Natural killer cell treated with Interleukin-12 subunit alpha and Interleukin-12 subunit beta and Interleukin-15 and Interleukin-18, amount 100 ng/mL, for 72 hours (primary cell): ENCODE measurements at regions not wholly inside any gene's neighbourhood (a gene's known extent, or its start where the extent isn't known, plus 50 kb on each side); places are given as distances from the start of the nearest gene placed in this dataset.

Source experiments
- ATAC-seq, 2 donors: fragments of 150-1000 bp; cut with Tn5 transposase in 1 of 2; sonication (Bioruptor Pico), chemical (Tn5 transposase) in 1 of 2; 2 replicates each; pipeline ENCODE4 v1.10.0; 2021
- DNase-seq: peaks from one replicate; pipeline ENCODE4 v3.0.0; 2022; ENCODE audit warnings: low spot score
- H3K27ac Mint-ChIP-seq, 2 donors: 1 replicate in 1 of 2; 2 replicates in 1 of 2; pipeline ENCODE4 v1.8.0; 2022; ENCODE audit warnings: mixed read lengths in 2 of 2, mild to moderate bottlenecking in 1 of 2, moderate library complexity in 1 of 2
- H3K27me3 Mint-ChIP-seq, 2 donors: 1 replicate in 1 of 2; 2 replicates in 1 of 2; pipeline ENCODE4 v1.8.0; 2022; ENCODE audit warnings: mixed read lengths in 2 of 2
- H3K36me3 Mint-ChIP-seq: one replicate; pipeline ENCODE4 v1.8.0; 2022; ENCODE audit warnings: mixed read lengths
- H3K4me1 Mint-ChIP-seq, 2 donors: 1 replicate in 1 of 2; 2 replicates in 1 of 2; pipeline ENCODE4 v1.8.0; 2022; ENCODE audit warnings: low read depth in 2 of 2, mixed read lengths in 2 of 2, mild to moderate bottlenecking in 1 of 2
- H3K4me3 Mint-ChIP-seq: one replicate; pipeline ENCODE4 v1.8.0; 2022; ENCODE audit warnings: mixed read lengths
- H3K9me3 Mint-ChIP-seq: 2 replicates; pipeline ENCODE4 v1.8.0; 2022; ENCODE audit warnings: mixed read lengths

- H3K9me3 Mint-ChIP-seq, result no peaks in the 10 kb centered on the region
- H3K4me1 Mint-ChIP-seq, result no peaks in the 10 kb centered on the region
- no peak overlapping the region for H3K27ac Mint-ChIP-seq
Measured at GRCh38 chr5:3287516-3287915, 308.1 kb upstream of the IRX1 start.

DNA sequence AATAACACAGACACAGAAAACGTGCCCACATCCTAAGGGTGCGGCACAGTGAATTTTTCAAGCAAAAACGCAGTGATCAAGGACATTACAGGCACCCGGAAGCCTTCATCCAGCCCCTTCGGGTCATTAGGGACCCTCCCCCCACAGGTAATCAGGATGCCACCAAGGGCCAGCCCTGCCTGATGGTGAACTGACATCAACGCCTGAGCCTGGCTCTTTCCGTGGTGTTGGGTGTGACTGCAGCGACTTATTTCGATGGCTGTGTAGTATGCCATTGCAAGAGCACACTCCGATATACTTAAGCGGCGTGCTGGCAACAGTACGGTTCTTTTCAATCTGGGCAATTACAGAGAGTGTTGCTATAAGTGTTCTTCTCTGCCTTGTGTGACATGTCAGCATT lies 310.0 kb upstream of the IRX1 start:
- DNase-seq, result no peak
- Mint-ChIP-seq H3K27ac (no peak overlapping the region), H3K27me3 (no peaks in the 10 kb centered on the region), H3K4me3 (no peak overlapping the region), H3K9me3 (no peaks in the 10 kb centered on the region), H3K4me1 (no peaks in the 10 kb centered on the region), H3K36me3 (no peaks in the 10 kb centered on the region)
- ATAC-seq, result no peak

More at GRCh38 chr5:3287516-3287915, 308.1 kb upstream of the IRX1 start:
- Mint-ChIP-seq H3K27me3 (no peaks in the 10 kb centered on the region), H3K36me3 (no peaks in the 10 kb centered on the region), H3K4me3 (no peak overlapping the region)
- DNase-seq (no peak), ATAC-seq (peak in 1 of 2 donors; percentile 40)

- Mint-ChIP-seq H3K9me3 (no peaks in the 10 kb centered on the region), H3K36me3 (no peaks in the 10 kb centered on the region), H3K27me3 (no peaks in the 10 kb centered on the region), H3K27ac (no peak overlapping the region), H3K4me1 (no peaks in the 10 kb centered on the region), H3K4me3 (no peak overlapping the region)
- DNase-seq (no peak), ATAC-seq (no peak)
Measured at GRCh38 chr5:3284506-3284905, 311.1 kb upstream of the IRX1 start.

DNA sequence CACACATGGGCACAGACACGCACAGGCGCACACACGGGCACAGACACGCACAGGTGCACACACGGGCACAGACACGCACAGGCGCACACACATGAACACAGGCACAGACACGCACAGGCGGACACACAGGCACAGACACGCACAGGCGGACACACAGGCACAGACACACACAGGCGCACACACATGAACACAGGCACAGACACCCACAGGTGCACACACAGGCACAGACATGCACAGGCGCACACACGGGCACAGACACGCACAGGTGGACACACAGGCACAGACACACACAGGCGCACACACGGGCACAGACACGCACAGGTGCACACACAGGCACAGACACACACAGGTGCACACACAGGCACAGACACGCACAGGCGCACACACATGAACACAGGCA lies 312.8 kb upstream of the IRX1 start:
- no peak for ATAC-seq
- no peak for DNase-seq
- H3K27ac Mint-ChIP-seq, result no peak overlapping the region
- no peak overlapping the region for H3K4me3 Mint-ChIP-seq
- H3K9me3 Mint-ChIP-seq, result no peaks in the 10 kb centered on the region
- no peaks in the 10 kb centered on the region for H3K4me1 Mint-ChIP-seq
- no peaks in the 10 kb centered on the region for H3K36me3 Mint-ChIP-seq
- H3K27me3 Mint-ChIP-seq, result no peaks in the 10 kb centered on the region

DNA sequence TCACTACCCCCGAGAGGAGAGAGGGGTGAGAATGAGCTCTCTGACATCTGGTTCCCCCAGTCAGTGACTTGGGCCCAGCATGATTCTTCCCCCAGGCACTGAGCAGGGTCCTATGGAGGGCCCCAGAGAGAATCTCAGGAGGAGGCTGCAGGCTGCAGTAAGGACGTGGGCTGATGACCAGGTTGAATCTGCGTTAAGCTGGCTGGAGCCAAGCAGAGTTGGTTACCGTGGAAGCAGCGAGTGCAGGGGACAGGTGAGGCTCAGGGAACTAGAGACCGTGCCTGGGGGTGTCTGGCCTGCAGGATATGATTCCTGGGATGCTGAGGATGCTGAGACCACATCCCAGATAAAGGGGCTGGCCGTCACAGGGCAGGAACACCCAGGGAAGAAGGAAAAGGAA lies 314.3 kb upstream of the IRX1 start:
- no peaks in the 10 kb centered on the region for H3K4me1 Mint-ChIP-seq
- ATAC-seq, result no peak

DNA sequence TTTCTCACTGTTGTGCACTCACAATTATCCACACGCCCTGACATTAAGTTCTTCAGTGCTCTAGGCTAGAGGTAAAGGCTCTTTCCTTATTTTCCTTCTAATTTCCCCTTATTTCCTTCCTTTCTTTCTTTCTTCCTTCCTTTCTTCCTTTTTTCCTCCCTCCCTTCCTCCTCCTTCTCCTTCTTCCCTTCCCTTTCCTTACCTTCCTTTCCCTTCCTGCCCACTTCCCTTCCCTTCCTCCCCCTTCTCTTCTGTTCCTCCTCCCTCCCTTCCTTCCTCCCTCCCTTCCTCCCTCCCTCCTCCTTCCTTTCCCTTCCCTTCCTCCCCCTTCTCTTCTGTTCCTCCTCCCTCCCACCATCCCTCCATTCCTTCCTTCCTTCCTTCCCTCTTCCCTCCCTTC lies 317.0 kb upstream of the IRX1 start:
- no peaks in the 10 kb centered on the region for H3K36me3 Mint-ChIP-seq
- no peak for ATAC-seq
- H3K9me3 Mint-ChIP-seq, result peaks cover 7% of the 10 kb centered on the region

More for the DNA sequence above, 314.3 kb upstream of the IRX1 start:
- H3K27ac Mint-ChIP-seq, result no peak overlapping the region
- H3K36me3 Mint-ChIP-seq, result no peaks in the 10 kb centered on the region
- no peaks in the 10 kb centered on the region for H3K9me3 Mint-ChIP-seq
- DNase-seq, result no peak
- no peaks in the 10 kb centered on the region for H3K27me3 Mint-ChIP-seq
- H3K4me3 Mint-ChIP-seq, result no peak overlapping the region

DNA sequence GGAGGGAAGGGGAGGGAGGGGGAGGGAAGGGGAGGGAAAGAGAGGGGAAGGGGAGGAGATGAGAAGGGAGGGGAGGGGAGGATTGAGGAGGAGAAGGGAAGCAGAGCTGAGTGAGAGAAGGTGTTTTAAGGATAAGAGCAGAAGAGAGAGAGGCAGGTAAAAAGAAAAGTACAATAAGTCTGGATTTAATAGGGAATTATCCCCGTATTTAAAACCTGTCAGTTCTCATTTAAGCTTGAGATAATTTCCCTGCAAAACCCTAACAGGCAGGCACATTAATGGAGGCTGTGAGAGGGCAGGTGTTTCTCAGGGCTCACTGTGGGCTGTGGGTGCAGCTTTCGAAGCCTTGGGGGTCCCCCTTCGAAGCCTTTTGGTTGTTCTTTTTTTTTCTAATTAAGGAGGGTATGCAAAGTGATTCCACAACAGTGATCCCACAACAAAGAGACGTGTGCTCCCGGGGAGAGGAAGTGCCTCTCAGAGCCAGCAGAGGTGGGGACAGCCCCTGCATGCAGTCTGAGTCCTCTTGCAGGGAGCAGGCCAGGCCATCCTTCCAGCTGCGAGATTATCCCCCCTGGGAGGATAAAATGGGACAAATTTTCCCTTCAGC lies 317.9 kb upstream of the IRX1 start:
- Mint-ChIP-seq H3K4me3 (no peak overlapping the region), H3K36me3 (no peaks in the 10 kb centered on the region), H3K9me3 (peaks cover 7% of the 10 kb centered on the region), H3K27me3 (no peaks in the 10 kb centered on the region), H3K27ac (no peak overlapping the region), H3K4me1 (no peaks in the 10 kb centered on the region)
- ATAC-seq, result no peak
- no peak for DNase-seq

More for the DNA sequence above, 317.0 kb upstream of the IRX1 start:
- H3K4me3 Mint-ChIP-seq, result no peak overlapping the region
- no peaks in the 10 kb centered on the region for H3K27me3 Mint-ChIP-seq
- DNase-seq, result no peak
- H3K4me1 Mint-ChIP-seq, result no peaks in the 10 kb centered on the region
- H3K27ac Mint-ChIP-seq, result no peak overlapping the region

GRCh38 chr5:3276896-3277295 lies 318.7 kb upstream of the IRX1 start:
- no peak for ATAC-seq
- H3K36me3 Mint-ChIP-seq, result no peaks in the 10 kb centered on the region
- no peak for DNase-seq
- H3K4me3 Mint-ChIP-seq, result no peak overlapping the region
- peaks cover 7% of the 10 kb centered on the region for H3K9me3 Mint-ChIP-seq
- no peaks in the 10 kb centered on the region for H3K4me1 Mint-ChIP-seq
- H3K27ac Mint-ChIP-seq, result no peak overlapping the region
- no peaks in the 10 kb centered on the region for H3K27me3 Mint-ChIP-seq

GRCh38 chr5:3269395-3270169 lies 326.1 kb upstream of the IRX1 start:
- no peaks in the 10 kb centered on the region for H3K27me3 Mint-ChIP-seq
- H3K36me3 Mint-ChIP-seq, result no peaks in the 10 kb centered on the region
- H3K4me3 Mint-ChIP-seq, result no peak overlapping the region

GRCh38 chr5:3268760-3269330 lies 326.8 kb upstream of the IRX1 start:
- Mint-ChIP-seq H3K27me3 (no peaks in the 10 kb centered on the region), H3K4me1 (no peaks in the 10 kb centered on the region), H3K27ac (no peak overlapping the region), H3K4me3 (no peak overlapping the region), H3K9me3 (peaks cover 1% of the 10 kb centered on the region), H3K36me3 (no peaks in the 10 kb centered on the region)
- ATAC-seq (no peak), DNase-seq (no peak)

More at GRCh38 chr5:3269395-3270169, 326.1 kb upstream of the IRX1 start:
- Mint-ChIP-seq H3K27ac (no peak overlapping the region), H3K4me1 (no peaks in the 10 kb centered on the region), H3K9me3 (peaks cover 7% of the 10 kb centered on the region)
- ATAC-seq, result no peak
- DNase-seq, result no peak

DNA sequence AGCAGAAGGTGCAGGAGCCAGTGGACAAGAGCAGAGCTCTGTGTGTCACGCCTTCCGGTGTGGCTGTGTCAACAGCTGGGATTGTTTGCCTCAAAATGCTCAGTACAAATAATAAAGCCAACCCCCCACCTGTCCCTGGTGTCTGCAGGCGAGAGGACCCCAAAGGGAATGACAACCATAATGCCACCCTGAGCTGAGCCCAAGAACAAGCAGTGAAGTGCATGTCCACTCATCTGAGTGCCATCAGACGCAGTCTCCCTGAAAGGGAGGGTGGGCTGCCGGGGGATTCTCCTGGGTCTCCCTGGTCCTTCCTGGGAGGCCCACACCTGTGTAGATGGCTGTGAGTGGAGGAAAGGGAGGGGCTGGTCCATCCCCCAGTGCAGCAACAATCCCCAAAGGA lies 328.8 kb upstream of the IRX1 start:
- DNase-seq (no peak), ATAC-seq (no peak)
- Mint-ChIP-seq H3K4me3 (no peak overlapping the region), H3K9me3 (peaks cover 3% of the 10 kb centered on the region), H3K36me3 (no peaks in the 10 kb centered on the region), H3K4me1 (no peaks in the 10 kb centered on the region), H3K27me3 (no peaks in the 10 kb centered on the region), H3K27ac (no peak overlapping the region)

GRCh38 chr5:3265936-3266335 lies 329.7 kb upstream of the IRX1 start:
- Mint-ChIP-seq H3K36me3 (no peaks in the 10 kb centered on the region), H3K4me1 (no peaks in the 10 kb centered on the region), H3K4me3 (no peak overlapping the region), H3K27me3 (no peaks in the 10 kb centered on the region), H3K9me3 (peaks cover 6% of the 10 kb centered on the region), H3K27ac (no peak overlapping the region)
- ATAC-seq (no peak), DNase-seq (no peak)

DNA sequence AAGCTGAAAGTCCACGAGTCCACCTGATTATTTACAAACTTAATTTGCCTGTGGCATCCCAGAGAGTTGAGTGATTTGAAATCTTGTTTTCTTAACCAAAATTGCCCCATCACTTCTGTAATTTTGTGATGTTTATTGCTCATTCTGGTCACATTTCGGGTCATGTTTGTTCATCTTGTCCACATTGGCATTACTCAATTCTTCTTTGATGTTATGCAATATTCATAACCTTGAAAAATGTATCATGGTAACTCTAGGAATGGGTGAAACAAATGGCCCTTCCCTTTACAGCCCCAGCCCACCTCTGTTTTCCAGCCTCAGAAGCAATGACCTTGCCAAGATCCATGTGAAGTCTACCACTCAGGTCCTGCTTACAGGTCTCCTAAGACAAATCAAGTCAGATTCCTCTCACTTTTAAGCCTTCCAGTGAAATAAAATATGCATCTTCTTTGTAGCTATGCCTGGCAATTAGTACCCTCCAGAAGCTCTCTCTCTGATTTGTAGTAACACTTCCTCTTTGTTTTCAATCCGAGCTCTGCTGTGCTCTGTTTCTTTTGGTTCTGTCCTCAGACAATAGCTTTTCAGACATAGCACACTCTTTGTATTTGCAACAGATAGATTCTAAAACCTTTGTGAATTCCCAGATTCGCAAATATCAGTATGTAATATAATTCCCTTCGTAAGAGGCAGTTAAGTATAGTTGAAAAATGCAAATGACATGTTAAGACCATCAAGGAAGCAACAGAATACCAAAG lies 330.3 kb upstream of the IRX1 start:
- Mint-ChIP-seq H3K4me3 (no peak overlapping the region), H3K27me3 (no peaks in the 10 kb centered on the region), H3K27ac (no peak overlapping the region), H3K9me3 (peaks cover 8% of the 10 kb centered on the region), H3K36me3 (no peaks in the 10 kb centered on the region), H3K4me1 (no peaks in the 10 kb centered on the region)
- DNase-seq, result no peak
- no peak for ATAC-seq

- Mint-ChIP-seq H3K4me1 (no peaks in the 10 kb centered on the region), H3K36me3 (no peaks in the 10 kb centered on the region), H3K27ac (no peak overlapping the region), H3K9me3 (peaks cover 8% of the 10 kb centered on the region), H3K27me3 (no peaks in the 10 kb centered on the region), H3K4me3 (no peak overlapping the region)
- DNase-seq, result no peak
- no peak for ATAC-seq
Measured at GRCh38 chr5:3262451-3262850, 333.2 kb upstream of the IRX1 start.
